ENCODE measurements at regions not wholly inside any gene's neighbourhood (a gene's known extent, or its start where the extent isn't known, plus 50 kb on each side); places are given as distances from the start of the nearest gene placed in this dataset.

GRCh38 chr6:19478992-19479391 lies 358.2 kb upstream of the ID4 start:
- no peak for FAIRE-seq

GRCh38 chr6:19479551-19479950 lies 357.6 kb upstream of the ID4 start:
- no peak for FAIRE-seq

DNA sequence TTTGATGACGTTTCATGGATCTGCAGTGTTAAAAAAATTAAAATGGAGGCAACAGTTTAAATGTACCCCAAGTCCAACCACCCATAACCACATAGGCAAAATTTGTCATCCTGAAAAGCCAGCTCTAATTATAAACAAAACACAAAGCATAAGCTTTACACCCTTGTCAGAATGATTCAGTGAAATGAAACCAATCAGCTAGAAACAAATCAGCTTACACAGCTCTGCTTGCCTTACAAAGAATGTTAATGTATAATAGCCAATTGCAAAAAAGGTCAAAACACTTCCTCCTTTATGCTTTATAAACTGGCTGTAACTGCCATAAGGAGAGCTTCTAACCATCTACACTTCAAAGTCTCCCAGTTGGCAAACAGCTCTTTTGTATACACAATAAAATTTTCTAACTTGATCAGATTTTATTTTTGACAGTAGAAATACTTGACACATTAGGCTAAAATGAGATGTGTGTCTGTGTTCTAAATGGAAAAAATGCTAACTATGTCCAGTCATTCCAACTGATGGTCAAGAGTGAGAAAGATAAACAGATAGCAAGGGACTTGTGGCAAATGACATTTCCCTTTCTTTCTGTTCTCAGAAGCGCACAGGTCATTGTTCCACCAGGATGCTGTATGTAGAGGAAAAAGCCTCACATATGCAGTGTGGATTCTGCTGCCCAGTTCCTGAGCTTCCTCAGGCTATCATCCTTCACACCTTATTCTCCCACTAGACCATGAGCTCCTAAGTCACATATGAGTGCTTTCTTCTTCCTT lies 344.3 kb upstream of the ID4 start:
- FAIRE-seq, result no peak

- no peak for FAIRE-seq
Measured at GRCh38 chr6:19501737-19502245, 335.4 kb upstream of the ID4 start.

DNA sequence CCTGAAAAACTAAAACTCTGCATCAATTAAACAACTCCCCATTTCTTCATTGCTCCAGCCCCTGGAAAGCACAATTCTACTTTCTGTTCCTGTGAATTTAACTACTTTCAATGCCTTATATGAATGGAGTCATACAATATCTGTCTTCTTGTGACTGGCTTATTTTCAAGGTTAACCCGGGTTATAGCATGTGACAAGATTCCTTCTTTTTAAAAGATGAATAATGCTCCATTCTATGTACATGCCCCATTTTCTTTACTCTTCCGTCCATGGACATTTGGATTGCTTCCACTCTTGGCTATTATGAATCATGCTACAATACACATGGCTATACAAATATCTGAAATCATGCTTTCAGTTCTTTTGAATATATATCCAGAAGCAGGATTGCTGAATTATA lies 334.9 kb upstream of the ID4 start:
- no peak for FAIRE-seq

DNA sequence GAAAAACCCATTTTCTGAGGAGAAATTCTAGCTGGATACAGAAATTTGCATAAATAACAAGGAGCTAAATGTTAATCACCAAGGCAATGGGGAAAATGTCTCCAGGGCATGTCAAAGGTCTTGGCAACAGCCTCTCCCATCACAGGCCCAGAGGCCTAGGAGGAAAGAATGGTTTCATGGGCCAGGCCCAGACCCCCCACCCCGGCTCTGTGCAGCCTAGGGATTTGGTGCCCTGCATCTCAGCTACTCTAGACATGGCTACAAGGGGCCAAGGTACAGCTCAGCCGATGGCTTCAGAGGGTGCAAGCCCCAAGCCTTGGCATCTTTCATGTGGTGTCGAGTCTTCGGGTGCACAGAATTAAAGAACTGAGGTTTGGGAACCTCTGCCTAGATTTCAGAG lies 321.2 kb upstream of the ID4 start:
- FAIRE-seq, result no peak

DNA sequence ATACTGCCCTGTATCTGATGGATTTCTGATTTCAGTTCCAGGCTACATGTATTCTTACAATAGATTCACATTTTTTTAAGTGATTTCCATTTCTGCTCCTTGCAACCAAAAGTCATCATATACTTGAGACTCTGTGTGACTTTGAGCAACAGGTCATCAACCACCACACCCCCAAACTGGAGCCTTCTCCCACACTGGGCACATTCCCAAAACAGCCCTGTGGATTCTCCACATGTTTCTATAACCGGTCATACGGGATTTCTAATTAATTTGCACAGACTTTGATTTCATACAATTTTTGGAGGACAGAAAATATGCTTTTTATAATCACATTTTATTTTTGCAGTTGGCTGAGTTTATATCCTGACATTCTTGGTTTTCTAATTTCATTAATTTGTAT lies 317.2 kb upstream of the ID4 start:
- no peak for FAIRE-seq

- FAIRE-seq, result no peak
Measured at GRCh38 chr6:19524366-19525186, 312.6 kb upstream of the ID4 start.

- FAIRE-seq, result no peak
Measured at GRCh38 chr6:19525673-19526072, 311.5 kb upstream of the ID4 start.

DNA sequence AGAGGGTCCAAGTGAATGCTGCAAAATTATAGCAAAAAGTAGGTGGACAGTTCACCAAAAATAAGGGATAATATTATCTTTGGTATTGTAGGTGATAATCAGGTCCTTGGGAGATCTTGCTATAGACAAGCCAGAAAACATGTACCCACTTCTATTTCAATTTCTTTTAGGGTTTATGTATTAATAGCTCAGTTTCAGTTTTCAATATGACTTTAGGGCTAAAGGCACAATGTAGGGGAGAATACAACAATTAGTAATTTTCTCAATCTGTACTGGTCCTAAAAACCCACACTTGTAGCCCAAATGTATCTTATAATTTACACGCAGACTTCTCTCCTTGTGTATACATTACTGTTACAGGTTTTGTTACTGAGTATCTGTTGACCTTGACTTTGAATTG lies 307.0 kb upstream of the ID4 start:
- no peak for FAIRE-seq

DNA sequence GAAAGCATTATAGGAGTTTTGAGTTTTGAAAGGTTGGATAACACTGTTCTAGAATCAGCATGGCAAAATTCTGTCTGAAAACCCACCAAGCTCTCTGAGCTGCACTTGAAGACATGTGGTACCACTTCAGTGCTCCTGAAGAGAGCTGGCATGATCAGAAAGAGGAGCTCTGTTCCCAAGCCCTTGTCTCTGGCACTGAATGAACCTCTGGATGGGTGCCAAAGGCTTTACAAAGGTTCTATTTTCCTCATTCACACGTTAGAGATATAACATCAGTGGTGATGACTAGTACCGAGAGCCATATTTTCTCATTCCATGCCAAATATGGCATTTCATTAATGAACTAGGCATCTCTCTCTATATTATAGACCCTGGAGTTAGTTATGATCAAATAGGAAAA lies 301.8 kb upstream of the ID4 start:
- no peak for FAIRE-seq

- no peak for FAIRE-seq
Measured at GRCh38 chr6:19536838-19537237, 300.3 kb upstream of the ID4 start.

- FAIRE-seq, result no peak
Measured at GRCh38 chr6:19538096-19538495, 299.1 kb upstream of the ID4 start.

DNA sequence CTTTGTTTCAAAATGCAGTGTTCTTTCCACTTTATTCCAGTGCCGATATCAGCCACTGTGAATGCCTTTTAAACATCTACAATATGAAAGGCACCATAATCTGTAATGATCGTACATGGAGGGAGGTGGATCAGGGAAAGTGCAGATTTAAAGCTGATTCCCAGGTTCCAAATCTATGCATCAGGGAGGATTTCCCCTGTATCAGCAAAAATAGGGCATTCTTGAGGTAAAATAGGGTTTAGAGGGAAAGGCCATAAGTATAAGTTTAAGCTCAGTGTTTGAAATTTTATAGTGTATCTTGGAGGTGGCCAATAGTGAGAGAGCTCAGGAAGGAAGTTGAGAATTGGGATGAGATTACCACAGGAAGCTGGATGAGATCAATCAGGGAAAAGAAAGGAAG lies 289.7 kb upstream of the ID4 start:
- FAIRE-seq, result no peak

DNA sequence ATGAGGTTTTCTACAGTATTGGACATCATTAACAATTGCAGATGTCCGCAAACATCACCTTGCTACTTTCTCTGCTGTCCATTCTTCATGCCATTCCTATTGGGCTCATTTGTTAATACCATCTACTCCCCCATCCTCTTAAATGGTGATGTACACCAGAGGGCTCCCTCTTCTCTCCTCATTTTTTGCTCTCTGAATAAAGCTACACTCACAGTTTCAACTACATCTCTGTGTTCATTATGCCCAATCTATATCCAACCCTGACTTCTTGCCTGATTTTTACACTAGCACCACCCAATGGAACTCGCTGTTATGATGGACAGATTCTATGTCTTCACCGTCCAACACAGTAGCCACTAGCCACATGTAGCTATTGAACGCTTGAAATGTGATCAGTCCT lies 288.1 kb upstream of the ID4 start:
- no peak for FAIRE-seq

GRCh38 chr6:19550380-19550779 lies 286.8 kb upstream of the ID4 start:
- no peak for FAIRE-seq

DNA sequence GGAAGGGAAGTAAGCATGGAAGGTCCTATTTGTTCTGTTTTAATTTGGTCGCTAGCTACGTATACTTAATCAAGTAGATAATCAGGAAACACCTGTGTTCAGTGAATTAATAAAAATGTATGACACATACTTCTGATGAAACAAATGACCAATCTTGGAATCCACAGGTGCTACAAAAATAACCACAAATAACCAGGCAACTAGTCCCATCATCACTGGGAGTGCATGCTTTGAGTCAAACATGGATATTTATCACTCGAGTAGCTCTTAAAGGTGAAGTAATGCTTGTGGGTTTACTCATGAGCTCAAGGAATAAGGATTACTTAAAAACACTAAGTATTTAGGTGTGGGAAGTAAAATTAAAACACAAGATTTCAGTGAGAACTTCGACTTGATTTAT lies 285.6 kb upstream of the ID4 start:
- no peak for FAIRE-seq

GRCh38 chr6:19552076-19552475 lies 285.1 kb upstream of the ID4 start:
- no peak for FAIRE-seq

DNA sequence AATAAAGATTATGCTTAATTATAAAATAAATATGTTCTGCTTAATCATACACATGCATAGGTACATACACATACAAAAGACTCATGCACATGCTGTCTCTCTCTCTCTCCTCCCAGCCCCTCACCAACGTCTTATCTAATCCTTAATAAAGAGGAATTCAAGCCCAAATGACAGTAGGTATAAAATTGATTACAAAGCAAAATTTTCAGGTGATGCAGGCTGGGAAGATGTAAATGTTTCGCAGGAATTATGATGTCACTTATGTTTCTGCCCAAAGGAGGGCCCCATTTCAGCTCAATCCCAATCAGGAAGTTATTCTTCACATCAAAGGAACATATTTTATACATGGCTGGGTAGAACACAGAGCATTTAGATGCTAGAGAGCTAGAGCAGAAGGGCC lies 284.6 kb upstream of the ID4 start:
- no peak for FAIRE-seq

DNA sequence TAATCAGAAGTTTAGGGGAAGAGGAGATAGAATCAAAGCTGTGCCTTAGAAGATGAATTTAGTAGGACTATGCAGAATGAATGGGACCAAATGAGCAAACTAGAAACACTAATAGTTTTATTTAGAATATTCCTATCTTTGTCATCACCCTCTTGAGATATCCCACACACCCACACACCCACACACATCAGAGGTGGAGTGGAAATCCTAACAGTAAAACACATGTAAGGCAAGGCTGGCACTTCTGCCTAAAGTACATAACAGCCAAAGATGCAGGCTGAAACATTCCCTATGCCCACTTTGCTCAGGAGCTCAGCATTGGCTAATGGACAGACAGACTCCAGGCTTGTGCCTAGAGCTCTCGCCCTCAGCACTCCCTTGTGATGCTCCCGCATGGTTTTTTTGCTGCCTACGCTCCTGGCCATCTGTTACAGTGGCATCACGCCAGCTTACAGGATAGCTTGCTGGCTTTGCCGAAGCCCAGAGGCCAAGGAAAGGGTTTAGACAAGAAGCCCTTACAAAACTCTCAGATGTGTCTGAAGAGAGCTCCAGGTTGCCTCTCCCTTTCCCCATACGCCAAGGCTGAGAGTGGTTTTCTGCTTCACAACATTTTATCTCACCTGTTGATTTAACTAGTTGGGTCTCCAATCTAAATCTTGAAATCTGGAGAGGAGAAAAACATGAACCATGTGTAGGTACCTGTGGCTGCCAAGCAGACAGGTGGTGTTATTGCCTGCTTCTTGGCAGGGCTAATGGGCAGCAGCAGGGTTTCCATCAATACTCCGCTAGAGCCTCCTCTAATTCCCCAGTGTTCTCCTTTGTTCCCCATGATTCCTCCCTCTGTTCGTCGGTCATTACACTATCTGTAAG lies 282.6 kb upstream of the ID4 start:
- FAIRE-seq, result no peak

DNA sequence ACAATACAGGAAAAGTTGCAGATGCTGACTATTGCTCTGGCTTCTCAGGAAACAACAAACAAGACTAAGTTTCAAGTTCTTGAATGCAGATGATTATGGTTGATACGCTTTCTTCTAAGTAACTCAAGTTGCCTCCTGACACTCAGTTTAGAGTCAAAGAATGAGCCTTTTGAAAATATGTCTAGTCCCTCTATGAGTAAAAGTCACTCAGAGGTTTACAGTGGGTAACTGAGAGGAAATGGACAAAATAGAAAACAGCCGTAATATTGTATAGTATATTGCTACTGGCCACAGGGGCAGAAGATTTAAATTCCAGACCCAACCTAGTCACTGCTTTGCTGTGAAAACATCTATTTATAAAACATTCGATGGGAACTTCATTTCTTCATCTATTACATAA lies 280.0 kb upstream of the ID4 start:
- no peak for FAIRE-seq

- FAIRE-seq, result no peak
Measured at GRCh38 chr6:19558201-19558600, 279.0 kb upstream of the ID4 start.

GRCh38 chr6:19558934-19559333 lies 278.2 kb upstream of the ID4 start:
- no peak for FAIRE-seq
